Mammary epithelial cell (primary cell): ENCODE measurements at regions not wholly inside any gene's neighbourhood (a gene's known extent, or its start where the extent isn't known, plus 50 kb on each side); places are given as distances from the start of the nearest gene placed in this dataset.

Source experiments
- EZH2 ChIP-seq: IDR thresholded peaks from 2 replicates; pipeline ENCODE4 v1.6.1; 2012; ENCODE audit warnings: low read length, inconsistent platforms, borderline replicate concordance
- TF ChIP-seq, protein P1 (sequence below), 2 donors: IDR thresholded peaks in 1 of 2; conservative IDR thresholded peaks in 1 of 2; 2 replicates each; pipeline ENCODE4 v1.5.1; 2011 to 2012; ENCODE audit warnings: inconsistent platforms in 2 of 2, low read length in 2 of 2, mild to moderate bottlenecking in 2 of 2, control low read depth in 1 of 2, low read depth in 1 of 2; ENCODE audit not compliant: insufficient read depth in 1 of 2; ENCODE audit errors: extremely low read depth in 1 of 2

DNA sequence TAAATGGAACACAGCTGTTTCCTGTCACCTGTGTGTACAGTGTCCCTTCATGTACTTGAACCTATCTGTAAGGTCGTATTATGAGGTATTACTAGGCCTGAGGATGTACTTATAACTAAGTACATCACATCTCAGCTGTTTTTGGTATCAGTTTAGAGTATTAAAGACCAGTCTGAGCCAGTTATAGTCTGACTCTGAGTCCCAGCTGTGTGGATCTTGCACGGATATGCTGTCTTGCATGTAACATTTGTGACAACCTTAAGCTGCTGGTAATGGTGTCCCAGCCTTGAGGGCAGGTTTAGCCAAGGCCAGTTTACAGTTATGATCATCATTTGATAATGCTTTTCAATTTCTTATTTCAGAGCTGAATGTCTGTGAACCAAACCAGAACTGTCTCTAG lies 496.3 kb downstream of the SLC4A3 start:
- TF ChIP-seq, protein P1, sequence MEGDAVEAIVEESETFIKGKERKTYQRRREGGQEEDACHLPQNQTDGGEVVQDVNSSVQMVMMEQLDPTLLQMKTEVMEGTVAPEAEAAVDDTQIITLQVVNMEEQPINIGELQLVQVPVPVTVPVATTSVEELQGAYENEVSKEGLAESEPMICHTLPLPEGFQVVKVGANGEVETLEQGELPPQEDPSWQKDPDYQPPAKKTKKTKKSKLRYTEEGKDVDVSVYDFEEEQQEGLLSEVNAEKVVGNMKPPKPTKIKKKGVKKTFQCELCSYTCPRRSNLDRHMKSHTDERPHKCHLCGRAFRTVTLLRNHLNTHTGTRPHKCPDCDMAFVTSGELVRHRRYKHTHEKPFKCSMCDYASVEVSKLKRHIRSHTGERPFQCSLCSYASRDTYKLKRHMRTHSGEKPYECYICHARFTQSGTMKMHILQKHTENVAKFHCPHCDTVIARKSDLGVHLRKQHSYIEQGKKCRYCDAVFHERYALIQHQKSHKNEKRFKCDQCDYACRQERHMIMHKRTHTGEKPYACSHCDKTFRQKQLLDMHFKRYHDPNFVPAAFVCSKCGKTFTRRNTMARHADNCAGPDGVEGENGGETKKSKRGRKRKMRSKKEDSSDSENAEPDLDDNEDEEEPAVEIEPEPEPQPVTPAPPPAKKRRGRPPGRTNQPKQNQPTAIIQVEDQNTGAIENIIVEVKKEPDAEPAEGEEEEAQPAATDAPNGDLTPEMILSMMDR (conservative IDR thresholded peaks at IDR 0.05 in 1 of 2, IDR thresholded peaks at IDR 0.05 in 1 of 2; ENCODE audit: extremely low read depth in 1 of 2, insufficient read depth in 1 of 2, low read depth in 1 of 2, low read length in 2 of 2) = no peak
- no peak for TF ChIP-seq EZH2
